HCT116 (cell line): ENCODE measurements at regions not wholly inside any gene's neighbourhood (a gene's known extent, or its start where the extent isn't known, plus 50 kb on each side); places are given as distances from the start of the nearest gene placed in this dataset.

Source experiments
- ATAC-seq: fragments of 200-7000 bp; cut with Tn5 transposase; 2 replicates; pipeline ENCODE4 v1.9.1; 2020; ENCODE audit warnings: mild to moderate bottlenecking, moderate library complexity
- BruUV-seq: library from RNA; stranded (reverse); fragments of 400-500 nt; replicated peaks from 2 replicates; lab custom pipeline; 2021; lab: Mats Ljungman, UMichigan
- CTCF ChIA-PET: fragments of 300-600 bp; sonication (Branson Sonifier 250); formaldehyde crosslinking; loops from one replicate; lab custom pipeline; 2021; ENCODE audit warnings: antibody characterized with exemption; lab: Charles Lee
- POLR2A ChIA-PET: fragments of 300-600, 350-600 bp; sonication (Branson Sonifier 250); formaldehyde crosslinking; loops from one replicate; lab custom pipeline; 2021; ENCODE audit warnings: antibody characterized with exemption; lab: Charles Lee
- RAD21 ChIA-PET, 2 experiments: fragments of 300-600 bp; sonication (Branson Sonifier 250); formaldehyde crosslinking; loops; one replicate each; lab custom pipeline; 2023; ENCODE audit warnings: low total read pairs in 2 of 2; ENCODE audit not compliant: uncharacterized antibody in 2 of 2, unreplicated experiment in 2 of 2, low non-redundant PET in 1 of 2; lab: Charles Lee
- DNase-seq: peaks from one replicate; pipeline ENCODE4 v3.0.0-alpha.2; 2010; ENCODE audit warnings: low read depth, low spot score
- H2AFZ ChIP-seq: fragments of 200-600 bp; shearing (Covaris generic), sonication (generic); 2 replicates; pipeline ENCODE4 v1.6.1; 2017; ENCODE audit warnings: low read depth, mixed run types, mixed read lengths, antibody characterized with exemption, low read length; ENCODE audit not compliant: poor library complexity, severe bottlenecking
- H3K27ac ChIP-seq: 2 replicates; pipeline ENCODE4 v1.5.1; 2012; ENCODE audit warnings: low read depth, low read length
- H3K27me3 ChIP-seq: fragments of 200-600 bp; sonication (generic); 2 replicates; pipeline ENCODE4 v1.6.1; 2016; ENCODE audit warnings: mixed run types, low read length, mixed read lengths; ENCODE audit not compliant: insufficient read depth
- H3K36me3 ChIP-seq, 2 experiments: fragments of 200-500 bp in 1 of 2; fragments of 200-600 bp in 1 of 2; sonication (Bioruptor generic) in 1 of 2; sonication (generic) in 1 of 2; 2 replicates each; pipeline versions ENCODE4 v1.5.1 to v1.6.1; 2014 to 2016; ENCODE audit warnings: low read length in 2 of 2, inconsistent platforms in 1 of 2, mixed read lengths in 1 of 2, mixed run types in 1 of 2; ENCODE audit not compliant: insufficient read depth in 2 of 2, control insufficient read depth in 1 of 2
- H3K4me1 ChIP-seq, 2 experiments: fragments of 200-600 bp in 1 of 2; sonication (generic) in 1 of 2; 2 replicates each; pipeline versions ENCODE4 v1.5.1 to v1.6.1; 2012 to 2017; ENCODE audit warnings: low read length in 2 of 2, inconsistent platforms in 1 of 2, mild to moderate bottlenecking in 1 of 2, mixed read lengths in 1 of 2, mixed run types in 1 of 2, moderate library complexity in 1 of 2; ENCODE audit not compliant: insufficient read depth in 2 of 2, control insufficient read depth in 1 of 2
- H3K4me2 ChIP-seq: fragments of 200-600 bp; sonication (generic); 2 replicates; pipeline ENCODE4 v1.6.1; 2017; ENCODE audit warnings: mixed run types, low read length, mixed read lengths
- H3K4me3 ChIP-seq, 2 experiments: fragments of 200-600 bp in 1 of 2; sonication (generic) in 1 of 2; replicated peaks in 1 of 2; 2 replicates each; pipeline ENCODE4 v1.5.1; 2011 to 2016; ENCODE audit warnings: low read length in 2 of 2, control low read depth in 1 of 2, low read depth in 1 of 2, mild to moderate bottlenecking in 1 of 2, mixed read lengths in 1 of 2, mixed run types in 1 of 2
- H3K79me2 ChIP-seq: fragments of 200-600 bp; sonication (generic); 2 replicates; pipeline ENCODE4 v1.6.1; 2017; ENCODE audit warnings: mild to moderate bottlenecking, mixed run types, low read length, moderate library complexity, mixed read lengths; ENCODE audit not compliant: insufficient read depth
- H3K9ac ChIP-seq: fragments of 200-600 bp; sonication (generic); 2 replicates; pipeline ENCODE4 v1.6.1; 2016; ENCODE audit warnings: low read length, mixed read lengths
- H3K9me2 ChIP-seq: fragments of 200-600 bp; sonication (generic), shearing (Covaris generic); 2 replicates; pipeline ENCODE4 v1.6.1; 2017; ENCODE audit warnings: mixed run types, mild to moderate bottlenecking, moderate library complexity; ENCODE audit not compliant: insufficient read depth
- H3K9me3 ChIP-seq, 2 experiments: fragments of 200-500 bp in 1 of 2; fragments of 200-600 bp in 1 of 2; sonication (Bioruptor generic) in 1 of 2; sonication (generic) in 1 of 2; 2 replicates each; pipeline ENCODE4 v1.6.1; 2014 to 2017; ENCODE audit warnings: low read length in 2 of 2, mixed read lengths in 2 of 2, inconsistent platforms in 1 of 2, low read depth in 1 of 2, mild to moderate bottlenecking in 1 of 2, mixed run types in 1 of 2, moderate library complexity in 1 of 2; ENCODE audit not compliant: control insufficient read depth in 1 of 2, insufficient read depth in 1 of 2
- H4K20me1 ChIP-seq: fragments of 200-600 bp; sonication (generic), shearing (Covaris generic); 2 replicates; pipeline ENCODE4 v1.6.1; 2017; ENCODE audit warnings: mixed run types, mild to moderate bottlenecking, moderate library complexity; ENCODE audit not compliant: insufficient read depth
- CEBPB ChIP-seq: IDR thresholded peaks from 2 replicates; pipeline ENCODE4 v1.6.1; 2012; ENCODE audit warnings: low read depth
- EGR1 ChIP-seq: IDR thresholded peaks from 2 replicates; pipeline ENCODE4 v1.6.1; 2012; ENCODE audit warnings: low read depth
- ELF1 ChIP-seq: IDR thresholded peaks from 2 replicates; pipeline ENCODE4 v1.6.1; 2012; ENCODE audit warnings: low read depth, borderline replicate concordance
- EZH2 ChIP-seq: fragments of 200-600 bp; sonication (generic); IDR thresholded peaks from 2 replicates; pipeline ENCODE4 v1.6.1; 2017; ENCODE audit warnings: antibody characterized with exemption, mixed run types
- EZH2phosphoT487 ChIP-seq: fragments of 200-600 bp; IDR thresholded peaks from 2 replicates; pipeline ENCODE4 v1.6.1; 2018; ENCODE audit warnings: antibody characterized with exemption, borderline replicate concordance
- FOSL1 ChIP-seq: IDR thresholded peaks from 2 replicates; pipeline ENCODE4 v1.6.1; 2012; ENCODE audit warnings: low read depth
- MAX ChIP-seq: IDR thresholded peaks from 2 replicates; pipeline ENCODE4 v1.6.1; 2012
- POLR2A ChIP-seq: IDR thresholded peaks from 2 replicates; pipeline ENCODE4 v1.7.0; 2011; ENCODE audit warnings: borderline replicate concordance; ENCODE audit not compliant: insufficient read depth, insufficient read length; ENCODE audit errors: extremely low read depth
- POLR2AphosphoS5 ChIP-seq: IDR thresholded peaks from 2 replicates; pipeline ENCODE4 v1.6.1; 2011; ENCODE audit warnings: mild to moderate bottlenecking, low read depth, low read length, moderate library complexity
- RAD21 ChIP-seq: IDR thresholded peaks from 2 replicates; pipeline ENCODE4 v1.6.1; 2012; ENCODE audit warnings: low read depth, mild to moderate bottlenecking
- SIN3A ChIP-seq: IDR thresholded peaks from 2 replicates; pipeline ENCODE4 v1.6.1; 2012; ENCODE audit warnings: low read depth
- SP1 ChIP-seq: IDR thresholded peaks from 2 replicates; pipeline ENCODE4 v1.6.1; 2012; ENCODE audit warnings: low read depth
- SRF ChIP-seq: IDR thresholded peaks from 2 replicates; pipeline ENCODE4 v1.6.1; 2012; ENCODE audit warnings: low read depth
- TCF7L2 ChIP-seq: IDR thresholded peaks from 2 replicates; pipeline ENCODE4 v1.7.0; 2011; ENCODE audit warnings: borderline replicate concordance, inconsistent platforms; ENCODE audit not compliant: insufficient read depth, insufficient read length; ENCODE audit errors: extremely low read depth
- YY1 ChIP-seq: IDR thresholded peaks from 2 replicates; pipeline ENCODE4 v1.6.1; 2011; ENCODE audit warnings: low read length, low read depth, moderate library complexity, mild to moderate bottlenecking; ENCODE audit not compliant: insufficient replicate concordance; ENCODE audit errors: extremely low read depth
- ZBTB33 ChIP-seq: IDR thresholded peaks from 2 replicates; pipeline ENCODE4 v1.6.1; 2011; ENCODE audit warnings: mild to moderate bottlenecking, low read length, moderate library complexity; ENCODE audit not compliant: insufficient replicate concordance; ENCODE audit errors: extremely low read depth
- ZFX ChIP-seq: fragments of 450-650 bp; IDR thresholded peaks from 2 replicates; pipeline ENCODE4 v1.6.1; 2017
- intact Hi-C: fragments of 100-400 bp; cut with micrococcal nuclease; formaldehyde crosslinking; loops from 2 replicates; pipeline ENCODE4 v1.10.0; 2022

- RAD21 ChIA-PET = no interaction called here
Measured at GRCh38 chr3:137519602-137520001, 244.5 kb upstream of the SOX14 start.

GRCh38 chr3:137524751-137525150 lies 239.4 kb upstream of the SOX14 start:
- Histone ChIP-seq H2AFZ (no peak overlapping the region), H3K27me3 (peaks cover 11% of the 10 kb centered on the region), H3K4me3 (no peak overlapping the region), H4K20me1 (no peaks in the 10 kb centered on the region), H3K36me3 (no peaks in the 10 kb centered on the region), H3K9me3 (no peaks in the 10 kb centered on the region), H3K9ac (no peak overlapping the region), H3K4me2 (no peak overlapping the region), H3K27ac (no peak overlapping the region), H3K9me2 (no peaks in the 10 kb centered on the region), H3K79me2 (no peaks in the 10 kb centered on the region), H3K4me1 (no peaks in the 10 kb centered on the region)
- TF ChIP-seq RAD21 = no peak
- no peak for TF ChIP-seq YY1
- TF ChIP-seq SRF = no peak
- no peak for TF ChIP-seq SIN3A
- TF ChIP-seq EZH2phosphoT487 = no peak
- no peak for TF ChIP-seq POLR2A
- no peak for TF ChIP-seq FOSL1
- no peak for TF ChIP-seq CEBPB
- no peak for TF ChIP-seq ELF1
- TF ChIP-seq ZBTB33 = no peak
- TF ChIP-seq TCF7L2 = no peak
- no peak for TF ChIP-seq SP1
- no peak for TF ChIP-seq POLR2AphosphoS5
- ATAC-seq (no peak), DNase-seq (no peak)
- ChIA-PET CTCF (no interaction called here), RAD21 (no interaction called here), POLR2A (no interaction called here)
- intact Hi-C loops = no loop called here
- BruUV-seq = no TSS peak

More at GRCh38 chr3:137519602-137520001, 244.5 kb upstream of the SOX14 start:
- no peak overlapping the region for H2AFZ ChIP-seq
- intact Hi-C loops = no loop called here
- no peaks in the 10 kb centered on the region for H3K36me3 ChIP-seq
- H3K4me1 ChIP-seq = no peaks in the 10 kb centered on the region
- ChIA-PET POLR2A (no interaction called here), CTCF (no interaction called here)
- H3K27me3 ChIP-seq = peaks cover 7% of the 10 kb centered on the region; the same call in 1 of the 2 replicates
- H4K20me1 ChIP-seq = no peaks in the 10 kb centered on the region
- H3K9me2 ChIP-seq = no peaks in the 10 kb centered on the region
- no peaks in the 10 kb centered on the region for H3K9me3 ChIP-seq
- no peaks in the 10 kb centered on the region for H3K79me2 ChIP-seq
- no peak overlapping the region for H3K4me3 ChIP-seq
- DNase-seq = no peak
- H3K9ac ChIP-seq = no peak overlapping the region
- no peak overlapping the region for H3K27ac ChIP-seq
- ATAC-seq = no peak
- no peak overlapping the region for H3K4me2 ChIP-seq
- BruUV-seq = no TSS peak
- TF ChIP-seq POLR2AphosphoS5 (no peak), MAX (no peak), SP1 (no peak), TCF7L2 (no peak), SRF (no peak), FOSL1 (no peak), ZFX (no peak), EZH2 (no peak), EGR1 (no peak)
